ENCODE measurements at regions not wholly inside any gene's neighbourhood (a gene's known extent, or its start where the extent isn't known, plus 50 kb on each side); places are given as distances from the start of the nearest gene placed in this dataset.

DNA sequence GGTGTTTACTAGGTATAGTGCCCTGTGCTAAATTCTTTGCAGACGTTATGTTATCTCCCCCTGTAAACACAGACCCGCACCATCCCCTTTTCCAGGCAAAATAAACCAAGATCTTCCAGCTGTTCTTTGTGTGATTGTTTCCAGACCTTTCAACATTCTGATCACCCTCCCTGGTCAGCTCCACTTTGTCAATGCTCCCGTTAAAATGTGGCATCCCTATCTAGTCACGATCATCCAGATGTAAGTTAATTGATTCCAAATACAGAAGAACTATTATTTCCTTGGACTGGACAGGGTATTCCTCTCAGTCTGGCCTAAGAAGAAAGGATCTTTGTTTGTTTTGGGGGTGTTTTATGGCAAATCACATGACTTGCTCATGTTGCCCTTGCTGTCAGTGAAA lies 127.6 kb upstream of the ARID2 start:
- Histone ChIP-seq H3K9ac (ENCODE audit: low read depth in 2 of 2, low read length in 2 of 2) (no peak overlapping the region), H3K36me3 (no peaks in the 10 kb centered on the region), H3K4me1 (no peaks in the 10 kb centered on the region), H3K4me3 (no peak overlapping the region), H3K27ac (no peak overlapping the region), H3K27me3 (no peaks in the 10 kb centered on the region), H3K9me3 (no peaks in the 10 kb centered on the region)
- TF ChIP-seq, protein P1, sequence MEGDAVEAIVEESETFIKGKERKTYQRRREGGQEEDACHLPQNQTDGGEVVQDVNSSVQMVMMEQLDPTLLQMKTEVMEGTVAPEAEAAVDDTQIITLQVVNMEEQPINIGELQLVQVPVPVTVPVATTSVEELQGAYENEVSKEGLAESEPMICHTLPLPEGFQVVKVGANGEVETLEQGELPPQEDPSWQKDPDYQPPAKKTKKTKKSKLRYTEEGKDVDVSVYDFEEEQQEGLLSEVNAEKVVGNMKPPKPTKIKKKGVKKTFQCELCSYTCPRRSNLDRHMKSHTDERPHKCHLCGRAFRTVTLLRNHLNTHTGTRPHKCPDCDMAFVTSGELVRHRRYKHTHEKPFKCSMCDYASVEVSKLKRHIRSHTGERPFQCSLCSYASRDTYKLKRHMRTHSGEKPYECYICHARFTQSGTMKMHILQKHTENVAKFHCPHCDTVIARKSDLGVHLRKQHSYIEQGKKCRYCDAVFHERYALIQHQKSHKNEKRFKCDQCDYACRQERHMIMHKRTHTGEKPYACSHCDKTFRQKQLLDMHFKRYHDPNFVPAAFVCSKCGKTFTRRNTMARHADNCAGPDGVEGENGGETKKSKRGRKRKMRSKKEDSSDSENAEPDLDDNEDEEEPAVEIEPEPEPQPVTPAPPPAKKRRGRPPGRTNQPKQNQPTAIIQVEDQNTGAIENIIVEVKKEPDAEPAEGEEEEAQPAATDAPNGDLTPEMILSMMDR (IDR thresholded peaks at IDR 0.05), result no peak
- DNase-seq, result no peak
- intact Hi-C loops (cut with DNase I), result no loop called here

DNA sequence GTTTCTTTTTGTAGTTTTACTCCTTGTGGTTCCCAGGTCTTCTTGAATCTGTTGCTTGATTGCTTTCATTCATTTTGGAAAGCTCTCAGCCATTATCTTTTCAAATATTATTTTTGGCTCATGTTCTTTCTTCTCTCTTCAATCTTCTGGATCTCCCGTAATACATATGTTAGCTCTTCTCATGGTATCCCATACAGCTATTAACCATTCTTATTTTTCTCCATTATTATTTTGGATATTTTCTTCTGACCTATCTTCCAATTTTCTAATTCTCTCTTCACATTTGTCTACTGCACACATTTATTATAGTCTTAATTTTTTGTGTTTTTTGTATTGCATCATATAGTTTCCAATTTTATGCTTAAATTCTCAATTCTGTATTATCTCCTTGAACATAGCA lies 123.9 kb upstream of the ARID2 start:
- no peak for DNase-seq
- Histone ChIP-seq H3K4me3 (no peak overlapping the region), H3K9me3 (no peaks in the 10 kb centered on the region), H3K9ac (ENCODE audit: low read depth in 2 of 2, low read length in 2 of 2) (no peak overlapping the region), H3K27ac (no peak overlapping the region), H3K27me3 (no peaks in the 10 kb centered on the region), H3K36me3 (no peaks in the 10 kb centered on the region), H3K4me1 (no peaks in the 10 kb centered on the region)
- TF ChIP-seq, protein P1 (IDR thresholded peaks at IDR 0.05), result no peak
- intact Hi-C loops (cut with DNase I), result no loop called here

DNA sequence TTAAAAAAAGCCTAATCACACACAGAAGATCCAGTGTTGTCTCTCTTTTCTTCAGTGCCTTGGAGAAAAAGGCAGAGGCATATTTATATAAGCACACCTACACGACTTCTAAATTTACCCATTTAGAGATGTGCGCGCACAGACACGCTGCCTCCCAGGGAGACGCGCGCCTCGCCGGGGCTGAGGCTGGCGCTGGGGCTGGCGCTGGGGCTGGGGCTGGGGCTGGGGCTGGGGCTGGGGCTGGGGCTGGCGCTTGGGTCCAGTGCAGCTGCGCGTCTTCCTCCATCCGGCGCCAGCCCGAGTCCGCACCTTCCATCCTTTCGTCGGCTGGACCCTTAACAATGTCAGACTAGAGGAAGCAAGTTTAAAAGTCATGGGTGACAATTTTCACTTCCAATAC lies 118.4 kb upstream of the ARID2 start:
- no peak overlapping the region for H3K4me3 ChIP-seq
- H3K27me3 ChIP-seq, result no peaks in the 10 kb centered on the region
- TF ChIP-seq, protein P1 (IDR thresholded peaks at IDR 0.05), result no peak
- H3K4me1 ChIP-seq, result no peaks in the 10 kb centered on the region
- H3K27ac ChIP-seq, result no peak overlapping the region
- no peaks in the 10 kb centered on the region for H3K9me3 ChIP-seq
- H3K9ac ChIP-seq (ENCODE audit: low read depth in 2 of 2, low read length in 2 of 2), result no peak overlapping the region
- intact Hi-C loops (cut with DNase I), result no loop called here
- no peak for DNase-seq
- no peaks in the 10 kb centered on the region for H3K36me3 ChIP-seq

GRCh38 chr12:45611495-45611894 lies 118.0 kb upstream of the ARID2 start:
- H3K27ac ChIP-seq, result no peak overlapping the region
- no peaks in the 10 kb centered on the region for H3K9me3 ChIP-seq
- intact Hi-C loops (cut with DNase I), result no loop called here
- H3K27me3 ChIP-seq, result no peaks in the 10 kb centered on the region
- H3K4me1 ChIP-seq, result no peaks in the 10 kb centered on the region
- H3K9ac ChIP-seq (ENCODE audit: low read depth in 2 of 2, low read length in 2 of 2), result no peak overlapping the region
- no peaks in the 10 kb centered on the region for H3K36me3 ChIP-seq
- no peak overlapping the region for H3K4me3 ChIP-seq
- TF ChIP-seq, protein P1 (IDR thresholded peaks at IDR 0.05), result no peak
- DNase-seq, result no peak

DNA sequence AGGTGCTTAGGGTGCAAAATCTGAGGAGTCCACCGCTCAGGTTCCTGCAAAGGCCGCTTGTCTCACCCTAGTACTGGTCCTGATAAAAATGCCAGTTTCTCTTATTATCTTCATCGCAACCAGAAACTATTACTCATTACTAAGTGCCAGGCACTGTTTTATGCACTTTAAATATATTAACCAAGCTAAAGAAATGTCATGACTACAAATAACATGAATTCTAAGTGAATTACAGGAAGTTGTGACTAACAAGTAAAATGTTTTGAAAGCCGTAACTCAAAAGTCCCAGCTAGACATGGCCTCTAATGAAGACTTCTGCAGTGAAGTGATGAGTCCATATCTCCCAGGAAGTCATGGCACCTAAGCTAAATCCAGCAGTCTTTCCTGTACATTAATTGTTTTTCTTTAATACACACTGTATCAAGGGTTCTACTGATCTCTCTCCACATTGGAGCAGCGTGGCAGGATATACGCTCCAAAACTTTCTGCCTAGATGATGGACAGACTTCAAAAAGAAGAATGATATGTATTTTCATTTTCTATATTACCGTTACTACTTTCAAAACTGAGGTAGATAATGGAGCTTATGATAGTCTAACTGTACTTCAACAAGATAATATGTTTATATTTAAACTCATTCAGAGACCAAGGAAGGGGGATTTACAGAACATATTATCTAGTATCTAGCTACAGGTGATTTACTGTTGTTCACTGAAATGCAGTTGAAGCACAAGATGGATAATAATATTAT lies 117.3 kb upstream of the ARID2 start:
- TF ChIP-seq, protein P1 (IDR thresholded peaks at IDR 0.05), result no peak
- DNase-seq, result no peak
- H3K36me3 ChIP-seq, result no peaks in the 10 kb centered on the region

More for the DNA sequence above, 117.3 kb upstream of the ARID2 start:
- H3K27me3 ChIP-seq, result no peaks in the 10 kb centered on the region
- no peak overlapping the region for H3K4me3 ChIP-seq
- H3K9me3 ChIP-seq, result no peaks in the 10 kb centered on the region
- intact Hi-C loops (cut with DNase I), result no loop called here
- no peak overlapping the region for H3K27ac ChIP-seq
- no peak overlapping the region for H3K9ac ChIP-seq (ENCODE audit: low read depth in 2 of 2, low read length in 2 of 2)
- H3K4me1 ChIP-seq, result no peaks in the 10 kb centered on the region
